HG02623 (cell line): ENCODE measurements at regions not wholly inside any gene's neighbourhood (a gene's known extent, or its start where the extent isn't known, plus 50 kb on each side); places are given as distances from the start of the nearest gene placed in this dataset.

ENCODE experiments used
- ATAC-seq: cut with Tn5 transposase; IDR thresholded peaks from one replicate; pipeline ENCODE4 v1.9.1; 2021; ENCODE audit warnings: moderate library complexity; ENCODE audit not compliant: unreplicated experiment

DNA sequence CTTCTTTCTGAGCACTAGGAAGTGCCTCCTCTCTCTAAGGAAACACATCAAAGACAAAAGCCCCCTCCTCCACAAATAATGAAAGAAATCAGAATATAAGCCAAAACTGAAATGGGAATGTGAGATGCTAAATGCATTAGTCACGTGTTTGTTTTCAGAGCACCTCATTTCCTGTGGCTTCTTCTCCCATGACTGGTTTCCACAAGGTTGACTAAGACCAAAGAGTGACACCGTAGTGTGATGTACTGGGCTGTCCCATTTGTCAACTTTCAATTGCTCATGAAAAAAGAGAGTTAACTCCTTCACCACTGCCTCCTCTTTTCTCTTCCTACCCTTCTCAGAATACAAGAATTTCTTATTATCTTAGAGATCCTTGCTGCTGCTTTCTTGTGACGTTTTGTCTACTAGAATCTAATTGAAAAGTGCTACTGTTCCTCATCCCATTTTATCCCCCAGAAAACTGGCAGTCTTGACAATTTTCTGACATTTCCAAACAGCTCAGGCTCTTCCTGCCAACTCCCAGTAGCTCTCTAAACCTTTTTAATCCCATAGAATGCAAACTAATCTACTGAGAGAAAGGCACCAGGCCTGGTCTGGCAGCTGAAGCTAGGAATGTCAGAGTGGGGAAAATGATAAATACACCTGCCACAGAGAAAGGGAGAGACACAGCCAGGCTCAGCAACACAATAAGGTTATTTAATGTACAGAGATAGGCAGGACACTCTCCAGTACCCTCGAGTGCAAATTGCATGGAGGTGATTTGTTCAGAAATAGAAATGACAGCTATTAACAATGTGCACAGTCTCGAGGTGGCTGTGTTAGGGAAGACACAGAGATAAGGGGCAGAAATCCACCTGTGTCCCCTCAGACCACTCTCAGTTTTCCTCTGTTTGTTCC, 671.7 kb upstream of the NRSN1 start:
- ATAC-seq: no peak

GRCh38 chr6:23455754-23456153, 670.3 kb upstream of the NRSN1 start:
- no peak for ATAC-seq

DNA sequence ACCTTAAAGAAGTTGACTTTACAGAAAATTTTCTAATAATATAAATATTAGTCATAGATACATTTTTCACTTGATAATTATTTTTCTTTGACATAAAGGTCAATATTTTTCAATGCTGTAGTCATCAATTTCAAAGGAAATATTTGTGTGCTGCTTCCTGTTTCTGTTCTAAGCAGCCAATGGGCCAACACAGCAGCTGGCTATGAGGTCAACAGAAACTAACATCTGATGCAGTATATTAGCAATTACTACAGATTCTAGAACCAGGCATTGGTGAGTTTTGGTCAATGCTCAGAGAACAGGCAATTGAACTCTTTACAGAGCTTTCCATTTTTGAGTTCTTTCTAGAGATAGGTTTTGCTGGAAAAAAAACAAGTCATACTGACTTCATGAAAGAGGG, 669.6 kb upstream of the NRSN1 start:
- no peak for ATAC-seq

- no peak for ATAC-seq
Measured at GRCh38 chr6:23457321-23457720, 668.7 kb upstream of the NRSN1 start.

DNA sequence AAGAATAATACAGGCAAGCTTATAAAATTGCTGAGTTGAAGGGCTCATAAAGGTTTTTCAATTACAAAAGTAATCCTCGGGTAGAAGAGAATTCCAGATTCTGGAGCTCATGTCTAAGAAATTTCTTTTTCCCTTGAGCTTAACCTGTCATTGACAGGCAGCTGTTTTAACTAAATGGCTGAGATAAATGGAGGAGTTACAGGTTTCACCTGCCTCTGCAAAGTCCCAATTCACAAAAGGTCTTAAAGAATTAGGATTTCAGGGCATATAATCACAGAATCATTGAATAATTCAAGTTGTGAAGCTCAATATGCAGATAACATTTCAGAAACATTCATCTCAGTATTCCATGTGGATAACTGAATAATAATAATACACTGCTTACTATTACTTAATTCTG, 660.1 kb upstream of the NRSN1 start:
- ATAC-seq: no peak

GRCh38 chr6:23477586-23477985, 648.4 kb upstream of the NRSN1 start:
- ATAC-seq: no peak

GRCh38 chr6:23478312-23478711, 647.7 kb upstream of the NRSN1 start:
- no peak for ATAC-seq

- ATAC-seq: no peak
Measured at GRCh38 chr6:23483896-23484295, 642.1 kb upstream of the NRSN1 start.

DNA sequence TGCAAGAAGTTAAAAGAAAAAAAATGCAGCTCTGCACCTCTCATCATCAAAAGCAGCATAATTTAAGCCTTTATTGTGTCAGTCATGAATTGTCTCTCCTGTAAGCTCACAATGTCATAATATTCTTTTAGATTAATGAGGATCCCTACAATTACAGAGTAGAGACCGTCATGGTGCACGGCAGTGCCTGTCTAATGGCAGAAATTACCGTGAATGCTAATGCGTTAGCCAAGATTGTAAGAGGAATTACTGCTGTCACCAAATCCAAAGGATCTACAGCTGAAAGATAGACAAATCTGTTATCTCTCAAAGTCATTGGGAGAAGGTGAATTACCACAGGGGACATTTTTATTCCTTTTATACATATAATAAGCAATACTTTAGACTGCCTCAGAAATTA, 631.6 kb upstream of the NRSN1 start:
- no peak for ATAC-seq

- ATAC-seq: no peak
Measured at GRCh38 chr6:23498013-23498412, 628.0 kb upstream of the NRSN1 start.

- no peak for ATAC-seq
Measured at GRCh38 chr6:23499549-23499948, 626.5 kb upstream of the NRSN1 start.

- ATAC-seq: no peak
Measured at GRCh38 chr6:23503173-23503572, 622.8 kb upstream of the NRSN1 start.

- ATAC-seq: no peak
Measured at GRCh38 chr6:23505026-23505425, 621.0 kb upstream of the NRSN1 start.

GRCh38 chr6:23510778-23511510, 615.1 kb upstream of the NRSN1 start:
- ATAC-seq: no peak

- no peak for ATAC-seq
Measured at GRCh38 chr6:23511817-23512216, 614.2 kb upstream of the NRSN1 start.

DNA sequence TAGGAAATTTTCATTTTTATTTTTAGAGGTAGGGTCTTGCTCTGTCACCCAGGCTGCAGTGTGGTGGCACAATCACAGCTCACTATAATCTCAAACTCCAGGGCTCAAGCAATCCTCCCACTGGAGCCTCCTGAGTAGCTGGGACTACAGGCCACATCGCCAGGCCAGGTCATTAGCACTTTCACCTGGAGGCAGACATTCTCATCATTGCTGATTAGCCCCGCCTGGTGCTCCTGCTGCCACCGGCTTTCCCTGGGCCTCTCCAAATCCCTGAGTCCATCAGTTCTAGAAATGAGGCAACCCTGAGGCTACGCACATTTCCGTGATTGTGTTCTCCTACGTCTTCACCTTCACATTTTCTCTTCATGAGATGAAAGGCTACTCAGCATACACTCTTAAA, 607.7 kb upstream of the NRSN1 start:
- no peak for ATAC-seq

GRCh38 chr6:23522792-23523547, 603.0 kb upstream of the NRSN1 start:
- ATAC-seq: no peak

- no peak for ATAC-seq
Measured at GRCh38 chr6:23523771-23524170, 602.2 kb upstream of the NRSN1 start.

GRCh38 chr6:23524548-23524947, 601.5 kb upstream of the NRSN1 start:
- no peak for ATAC-seq

GRCh38 chr6:23526526-23526925, 599.5 kb upstream of the NRSN1 start:
- ATAC-seq: no peak

DNA sequence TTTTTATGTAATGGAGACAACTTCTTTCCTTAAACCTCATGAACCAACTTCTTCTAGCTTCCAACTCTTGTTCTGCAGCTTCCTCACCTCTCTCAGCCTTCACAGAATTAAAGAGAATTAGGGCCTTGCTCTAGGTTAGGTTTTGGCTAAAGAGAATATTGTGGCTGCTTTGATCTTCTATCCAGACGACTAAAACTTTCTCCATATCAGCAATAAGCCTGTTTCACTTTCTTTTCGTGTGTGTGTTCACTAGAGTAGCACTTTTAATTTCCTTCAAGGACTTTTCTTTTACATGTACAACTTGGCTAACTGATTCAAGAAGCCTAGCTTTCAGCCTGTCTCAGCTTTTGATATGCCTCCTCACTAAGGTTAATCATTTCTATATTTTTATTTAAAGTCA, 596.1 kb upstream of the NRSN1 start:
- ATAC-seq: no peak

GRCh38 chr6:23531666-23532065, 594.3 kb upstream of the NRSN1 start:
- no peak for ATAC-seq
